HTR-8/SVneo (cell line): ENCODE measurements at regions not wholly inside any gene's neighbourhood (a gene's known extent, or its start where the extent isn't known, plus 50 kb on each side); places are given as distances from the start of the nearest gene placed in this dataset.
"Not testable (repeated sequence)": the region's sequence is repeated elsewhere in the genome, so short reads cannot be mapped to it uniquely, and the experiment has no call there.

Experiments
- DNase-seq: peaks from one replicate; pipeline ENCODE4 v3.0.0; 2011; ENCODE audit warnings: low spot score, mixed read lengths; ENCODE audit not compliant: insufficient read length
- FAIRE-seq: peaks from 2 replicates; lab custom pipeline; 2011; peaks lifted over from hg19 to GRCh38; lab: Jason Lieb, UNC

DNA sequence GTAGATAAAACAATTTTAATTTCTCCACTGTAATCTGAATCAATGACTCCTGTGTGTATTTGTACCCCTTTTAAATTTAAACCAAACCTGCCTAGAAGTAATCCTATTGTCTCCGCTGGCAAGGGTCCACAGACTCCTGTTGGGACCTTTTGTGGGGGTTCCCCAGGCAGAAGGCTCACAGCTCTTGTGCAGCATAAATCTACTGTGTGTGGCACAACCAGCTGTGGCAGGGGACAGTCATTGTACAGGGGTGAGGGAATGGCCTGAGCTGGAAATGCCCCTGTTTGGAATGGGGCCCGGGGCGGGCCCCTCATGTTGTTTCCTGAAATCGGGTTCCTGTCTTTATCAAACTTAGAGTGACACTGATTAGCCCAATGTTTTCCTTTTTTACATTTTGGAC is 318.2 kb upstream of the FAM98A start:
- FAIRE-seq: no peak
- no peak for DNase-seq

DNA sequence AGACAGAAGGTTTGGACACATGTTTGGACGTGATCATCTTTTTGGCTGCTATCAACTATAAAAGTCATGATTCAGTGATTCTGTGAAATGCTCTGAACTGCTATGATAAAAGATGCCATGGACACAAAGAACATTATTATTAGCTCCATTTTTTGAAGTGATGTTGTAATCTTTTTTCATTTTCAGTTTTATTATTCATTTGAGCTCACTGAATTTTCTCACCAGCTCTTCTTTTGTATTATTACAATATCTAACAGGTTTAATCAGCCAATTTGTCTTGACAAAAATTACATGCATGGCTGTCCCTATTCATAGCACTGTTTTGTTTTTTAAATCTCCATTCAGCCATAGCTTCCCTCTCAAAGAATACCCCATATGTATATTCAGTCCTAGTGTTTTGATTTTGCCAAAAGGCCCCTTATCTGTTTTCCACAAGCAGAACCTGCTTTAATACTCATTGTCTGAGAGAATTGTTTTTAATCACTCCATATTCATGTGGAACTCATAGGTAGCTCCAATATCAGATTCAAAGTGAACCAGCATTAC is 314.0 kb upstream of the FAM98A start:
- no peak for DNase-seq
- no peak for FAIRE-seq

DNA sequence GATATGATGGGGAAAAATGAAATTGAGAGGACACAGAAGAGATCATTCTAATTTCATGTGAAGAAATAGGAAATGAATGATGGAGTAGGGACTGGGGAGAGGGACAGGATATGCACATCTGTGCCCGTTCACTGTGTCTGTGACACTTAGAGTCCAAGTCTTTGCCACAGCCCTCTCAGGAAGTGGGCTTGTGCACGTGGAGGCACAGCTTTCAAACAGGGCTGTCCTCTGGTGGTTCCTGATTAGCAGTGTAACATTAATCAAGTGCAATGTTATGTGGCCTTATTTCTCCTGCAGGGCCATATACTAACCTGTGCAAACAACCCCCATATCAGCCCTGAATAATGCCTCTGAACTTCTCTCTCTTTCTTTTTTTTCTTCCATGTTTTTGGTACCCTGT is 312.2 kb upstream of the FAM98A start:
- FAIRE-seq: no peak
- DNase-seq: no peak

DNA sequence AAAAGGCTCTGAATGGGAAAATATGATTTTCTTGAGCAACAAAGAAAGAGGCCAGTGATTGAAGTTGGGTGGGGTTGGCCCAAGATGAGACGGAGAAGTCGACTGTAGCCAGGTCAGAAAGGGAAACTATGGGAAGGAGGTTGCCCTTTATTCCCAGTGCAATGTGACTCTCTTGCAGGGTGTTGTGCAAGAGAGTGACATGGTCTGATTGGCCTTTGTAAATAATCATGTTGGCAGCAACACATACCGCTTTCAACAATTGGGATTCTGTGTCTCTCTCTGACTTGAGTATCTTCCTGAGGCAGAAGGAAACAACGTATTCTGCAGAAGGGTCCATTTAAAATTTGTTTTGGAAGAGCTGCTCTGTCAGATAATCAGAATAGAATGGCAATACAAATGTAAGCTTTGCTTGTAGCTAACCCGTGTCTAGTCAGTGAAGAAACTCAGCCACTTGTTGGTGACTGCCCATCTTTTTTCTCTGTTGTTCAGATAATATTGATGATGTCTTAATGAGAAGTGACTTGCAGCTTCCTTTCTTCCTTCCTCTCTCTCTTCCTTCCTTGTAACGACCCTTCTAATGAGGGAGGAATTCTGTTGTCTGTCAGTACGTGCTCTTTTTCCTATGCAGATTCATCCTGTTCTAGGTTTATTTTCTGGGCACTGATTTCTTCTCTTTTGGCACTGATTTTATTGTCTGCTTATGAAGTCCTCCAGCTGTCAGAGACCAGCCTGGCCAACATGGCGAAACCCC is 311.0 kb upstream of the FAM98A start:
- FAIRE-seq (peak; percentile 16), DNase-seq (no peak)

DNA sequence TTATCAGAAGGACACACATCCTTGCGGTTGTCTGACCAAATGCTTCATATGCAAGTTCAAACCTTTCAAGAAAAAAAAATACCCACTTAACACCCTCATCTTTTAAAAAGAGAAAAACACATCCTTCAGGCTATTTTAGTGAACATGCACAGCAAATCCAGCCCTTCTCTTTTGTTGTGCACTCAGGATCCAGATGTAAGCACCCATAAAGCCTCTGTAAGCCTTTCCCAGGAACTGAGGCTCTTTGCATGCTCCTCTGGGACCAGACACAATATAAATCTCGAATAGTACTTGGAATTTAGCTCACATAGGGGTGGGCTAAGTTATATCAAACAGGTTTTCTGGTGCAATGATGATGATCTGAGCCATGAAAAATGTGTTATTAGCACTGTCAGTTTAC is 308.8 kb upstream of the FAM98A start:
- FAIRE-seq (no peak), DNase-seq (no peak)

DNA sequence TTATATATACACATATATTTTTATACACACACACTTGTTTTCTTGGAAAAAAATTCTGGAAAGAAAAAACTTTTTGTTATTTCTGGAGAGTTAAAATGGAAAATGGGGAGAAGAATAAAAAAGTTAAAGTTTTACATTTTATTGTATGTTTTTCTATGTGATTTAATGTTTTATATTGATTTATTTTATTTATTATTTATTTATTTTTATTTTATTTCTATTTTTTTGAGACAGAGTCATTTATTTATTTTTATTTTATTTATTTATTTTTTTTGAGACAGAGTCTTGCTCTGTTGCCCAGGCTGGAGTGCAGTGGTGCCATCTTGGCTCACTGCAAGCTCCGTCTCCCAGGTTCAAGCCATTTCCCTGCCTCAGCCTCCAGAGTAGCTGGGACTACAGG is 307.0 kb upstream of the FAM98A start:
- not testable (repeated sequence) for DNase-seq, FAIRE-seq

DNA sequence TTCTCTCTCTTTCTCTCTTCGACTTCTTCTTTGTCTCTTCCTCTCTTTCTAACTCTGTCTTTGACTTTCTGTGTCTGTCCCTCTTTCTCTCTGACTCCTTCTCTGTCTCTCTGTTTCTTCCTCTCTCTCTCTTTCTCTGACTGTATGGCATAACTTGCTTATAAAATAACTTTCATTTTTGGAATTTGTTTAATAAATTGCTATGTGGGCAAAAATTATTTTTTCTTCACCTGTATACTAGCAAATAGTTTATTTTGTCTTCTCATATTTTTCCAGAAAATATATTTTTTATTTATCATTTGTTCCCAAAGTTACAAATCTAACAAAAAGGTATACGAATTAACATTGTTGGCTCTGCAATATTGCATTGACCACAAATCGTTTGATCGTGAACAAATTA is 305.7 kb upstream of the FAM98A start:
- DNase-seq: no peak

DNA sequence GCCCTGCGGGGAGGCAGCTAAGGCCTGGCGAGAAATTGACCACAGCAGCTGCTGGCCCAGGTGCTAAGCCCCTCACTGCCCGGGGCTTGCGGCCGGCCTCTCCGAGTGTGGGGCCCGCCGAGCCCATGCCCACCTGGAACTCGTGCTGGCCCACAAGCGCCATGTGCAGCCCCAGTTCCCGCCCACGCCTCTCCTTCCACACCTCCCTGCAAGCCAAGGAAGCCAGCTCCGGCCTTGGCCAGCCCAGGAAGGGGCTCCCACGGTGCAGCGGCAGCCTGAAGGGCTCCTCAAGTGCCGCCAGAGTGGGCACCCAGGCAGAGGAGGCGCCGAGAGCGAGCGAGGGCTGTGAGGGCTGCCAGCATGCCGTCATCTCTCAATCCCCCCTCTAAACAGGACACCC is 304.6 kb upstream of the FAM98A start:
- no peak for FAIRE-seq
- DNase-seq: no peak

More for the DNA sequence above, 305.7 kb upstream of the FAM98A start:
- no peak for FAIRE-seq

DNA sequence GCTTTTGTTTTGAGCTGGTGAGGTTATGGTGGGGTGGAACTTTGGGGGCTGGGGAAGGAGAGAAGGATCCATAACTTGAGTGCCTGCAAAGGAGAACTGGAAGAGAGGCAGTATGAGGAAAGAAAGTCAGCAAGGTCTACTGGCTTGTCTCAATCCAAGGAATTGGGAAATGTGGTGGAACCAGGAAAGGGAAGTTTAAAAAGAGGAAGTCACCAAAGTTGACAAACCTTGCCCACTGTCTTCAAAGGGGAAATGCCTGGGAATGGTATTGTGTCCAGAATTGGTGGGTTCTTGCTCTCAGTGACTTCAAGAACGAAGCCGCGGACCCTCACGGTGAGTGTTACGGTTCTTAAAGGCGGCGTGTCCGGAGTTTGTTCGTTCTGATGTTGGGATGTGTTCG is 304.1 kb upstream of the FAM98A start:
- no peak for FAIRE-seq
- no peak for DNase-seq

DNA sequence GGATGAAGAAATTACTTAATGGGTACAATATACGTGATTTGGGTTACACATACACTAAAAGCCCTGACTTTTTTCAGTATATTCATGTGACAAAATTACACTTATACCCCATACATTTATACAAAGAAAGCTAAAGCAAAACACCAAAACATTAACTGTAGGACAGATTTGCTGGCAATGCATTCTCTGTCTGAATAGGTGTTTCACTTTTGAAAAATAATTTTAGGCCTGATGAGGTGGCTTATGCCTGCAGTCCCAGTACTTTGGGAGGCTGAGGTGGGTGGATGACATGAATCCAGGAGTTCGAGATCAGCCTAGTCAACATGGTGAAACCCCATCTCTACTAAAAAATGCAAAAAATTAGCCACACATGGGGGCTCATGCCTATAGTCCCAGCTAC is 301.5 kb upstream of the FAM98A start:
- DNase-seq (no peak), FAIRE-seq (no peak)

DNA sequence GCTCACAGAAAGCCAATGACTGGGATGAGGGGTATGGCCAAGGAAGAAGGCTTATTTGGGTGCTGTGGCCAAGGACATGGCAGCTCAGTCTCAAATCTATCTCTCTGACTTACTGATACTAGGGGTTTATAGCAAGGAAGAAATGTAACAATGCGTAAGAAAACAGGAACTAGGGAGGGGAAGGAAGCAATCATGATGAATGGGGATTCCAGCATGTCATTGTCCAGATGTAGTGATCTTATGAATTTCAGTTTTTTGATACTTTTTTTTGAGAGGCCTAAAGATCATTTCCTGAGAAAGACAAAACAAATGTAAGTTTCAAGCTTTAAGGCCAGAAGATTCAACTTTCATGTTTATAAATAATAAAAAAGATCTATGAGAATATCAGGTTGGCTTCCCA is 298.6 kb upstream of the FAM98A start:
- DNase-seq (no peak), FAIRE-seq (no peak)

DNA sequence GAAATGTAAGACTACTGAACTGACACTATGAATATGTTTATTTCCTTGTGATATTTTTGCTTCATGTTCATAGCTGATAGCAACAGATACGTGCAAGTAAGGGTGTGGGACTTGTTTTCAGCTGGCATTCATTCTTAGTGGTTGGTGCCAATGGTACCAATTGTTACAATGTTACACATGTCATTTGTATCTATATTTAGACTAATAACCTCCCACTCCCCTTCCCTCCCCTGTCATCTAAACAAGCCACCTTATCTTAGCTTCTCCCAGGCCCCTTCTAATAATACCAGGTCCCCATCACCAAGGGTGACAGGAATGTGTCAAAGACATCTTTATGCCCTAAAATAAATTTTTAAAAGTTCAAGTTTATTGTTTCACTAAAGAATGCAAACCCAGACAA is 294.7 kb upstream of the FAM98A start:
- FAIRE-seq: no peak
- no peak for DNase-seq

DNA sequence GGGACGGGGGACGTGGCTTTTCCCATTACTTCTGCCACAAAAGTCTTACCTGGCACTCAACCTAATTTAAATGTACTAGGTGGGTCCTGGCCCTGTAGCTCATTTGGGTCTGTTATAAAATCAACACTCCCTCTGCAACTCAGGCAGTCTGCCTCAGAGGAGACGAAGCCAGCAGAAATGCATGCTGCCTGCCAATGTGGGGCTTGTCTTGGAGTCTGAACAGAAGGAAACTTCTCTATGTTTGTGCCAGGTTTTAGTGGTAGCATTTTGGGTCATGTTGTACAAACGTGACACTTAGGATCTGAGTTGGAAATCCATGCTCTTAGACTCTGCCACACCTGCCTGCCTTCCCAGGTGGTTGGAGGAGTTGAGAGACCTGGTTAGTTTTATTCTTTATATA is 292.5 kb upstream of the FAM98A start:
- no peak for FAIRE-seq
- no peak for DNase-seq

DNA sequence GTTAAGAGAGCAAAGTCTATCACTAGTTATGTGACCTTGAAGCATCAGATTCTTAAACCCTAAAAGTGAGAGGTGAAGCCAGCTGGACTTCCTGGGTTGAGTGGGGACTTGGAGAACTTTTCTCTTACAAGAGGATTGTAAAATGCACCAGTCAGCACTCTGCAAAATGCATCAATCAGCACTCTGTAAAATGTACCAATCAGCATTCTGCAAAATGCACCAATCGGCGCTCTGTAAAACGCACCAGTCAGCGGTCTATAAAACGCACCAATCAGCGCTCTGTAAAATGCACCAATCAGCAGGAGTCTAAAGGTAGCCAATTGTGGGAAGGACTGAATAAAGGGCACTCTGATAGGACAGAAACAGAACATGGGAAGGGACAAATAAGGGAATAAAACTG is 291.6 kb upstream of the FAM98A start:
- FAIRE-seq: no peak
- no peak for DNase-seq

DNA sequence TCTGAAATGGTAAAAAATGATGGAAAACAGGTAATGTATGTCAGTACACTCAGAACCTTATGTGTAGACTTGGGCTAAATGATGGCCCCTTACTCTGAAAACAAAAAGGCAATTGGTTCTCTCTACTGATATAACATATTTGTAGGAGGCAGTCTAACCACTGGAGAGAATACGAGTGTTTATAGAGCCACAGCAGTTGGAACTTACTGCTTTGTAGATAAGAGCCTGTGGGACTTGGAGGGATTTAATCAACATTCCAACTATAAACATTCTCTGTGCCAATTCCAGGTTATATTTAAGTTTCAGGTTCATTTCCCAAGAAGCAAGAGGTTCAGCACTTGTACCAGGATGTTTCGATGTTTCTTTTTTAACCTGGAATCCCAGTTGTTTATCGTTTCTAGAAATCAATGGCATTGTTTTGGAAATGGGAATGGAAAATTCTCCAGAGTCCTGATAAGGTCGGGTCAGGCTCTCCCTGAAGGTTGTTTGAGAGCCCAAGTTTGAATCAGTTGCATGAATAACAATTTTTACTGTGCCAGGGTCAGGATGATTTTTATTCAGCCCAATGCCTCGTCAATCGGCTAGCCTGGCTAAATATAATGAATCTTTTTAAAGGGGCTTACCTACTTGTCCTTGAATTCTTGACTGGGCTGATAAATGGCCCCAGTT is 278.4 kb upstream of the FAM98A start:
- no peak for DNase-seq
- FAIRE-seq: no peak

DNA sequence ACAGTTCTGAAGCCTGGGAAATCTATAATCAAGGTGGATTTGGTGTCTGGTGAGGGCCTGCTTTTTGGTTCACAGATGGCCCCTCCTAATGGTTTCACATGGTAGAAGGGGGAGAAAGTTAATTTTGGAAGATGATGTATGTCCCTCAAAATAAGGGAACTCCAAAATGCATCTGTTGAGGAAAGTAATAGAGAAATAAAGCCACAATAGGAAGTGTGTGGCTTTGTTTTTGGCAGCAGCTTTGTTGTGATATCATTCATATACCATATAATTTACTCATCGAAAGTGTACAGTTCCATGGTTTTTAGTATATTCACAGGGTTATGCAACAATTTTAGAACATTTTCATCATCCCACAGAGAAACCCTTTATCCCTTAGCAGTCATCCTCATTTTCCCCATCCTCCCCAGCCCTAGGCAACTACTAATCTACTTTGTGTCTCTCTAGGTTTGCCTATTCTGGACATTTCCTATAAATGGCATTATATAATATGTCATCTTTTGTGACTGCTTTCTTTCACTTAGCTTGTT is 274.0 kb upstream of the FAM98A start:
- no peak for FAIRE-seq

DNA sequence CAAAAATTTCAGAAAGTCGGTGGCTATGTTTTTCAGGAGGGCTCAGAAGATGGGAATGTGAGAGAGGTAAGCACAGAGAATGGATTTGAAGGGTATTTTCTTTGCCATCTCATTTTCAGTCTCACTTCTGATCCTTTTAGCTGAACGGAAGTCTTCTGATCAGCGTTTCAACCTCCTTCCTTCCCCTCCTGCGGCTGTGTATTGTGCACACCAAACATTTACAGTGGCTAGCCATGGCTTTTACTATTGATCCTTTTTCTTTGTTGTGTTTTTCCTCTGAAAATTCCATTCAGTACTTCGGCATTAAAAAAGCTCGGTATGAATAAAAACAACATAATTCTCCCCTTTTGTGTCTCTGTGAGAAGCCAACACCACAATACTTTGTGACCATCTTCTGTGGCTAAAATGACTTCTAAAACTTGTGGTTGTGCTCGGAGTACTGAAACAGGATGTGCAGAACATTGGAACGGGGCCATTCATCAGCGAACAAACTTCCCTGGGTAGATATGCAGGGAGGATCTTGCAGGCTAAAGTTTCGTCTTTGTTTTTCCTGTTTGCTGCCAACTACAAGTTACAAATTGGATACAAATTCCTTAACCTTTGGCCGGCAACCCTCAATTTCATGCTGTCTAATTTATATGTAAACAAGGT is 260.8 kb upstream of the FAM98A start:
- FAIRE-seq: no peak
- no peak for DNase-seq

More for the DNA sequence above, 274.0 kb upstream of the FAM98A start:
- no peak for DNase-seq

DNA sequence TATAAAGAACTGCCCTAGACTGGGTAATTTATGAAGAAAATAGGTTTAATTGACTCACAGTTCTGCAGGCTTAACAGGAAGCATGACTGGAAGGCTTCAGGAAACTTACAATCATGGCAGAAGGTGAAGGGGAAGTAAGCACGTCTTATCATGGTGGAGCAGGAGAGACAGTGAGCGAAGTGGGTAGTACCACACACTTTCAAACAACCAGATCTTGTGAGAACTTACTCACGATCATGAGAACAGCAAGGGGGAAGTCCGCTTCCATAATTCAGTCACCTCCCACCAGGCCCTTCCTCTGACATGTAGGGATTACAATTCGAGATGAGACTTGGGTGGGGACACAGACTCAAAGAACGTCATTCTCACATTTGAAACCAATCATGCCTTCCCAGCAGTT is 260.1 kb upstream of the FAM98A start:
- FAIRE-seq: no peak
- DNase-seq: no peak

DNA sequence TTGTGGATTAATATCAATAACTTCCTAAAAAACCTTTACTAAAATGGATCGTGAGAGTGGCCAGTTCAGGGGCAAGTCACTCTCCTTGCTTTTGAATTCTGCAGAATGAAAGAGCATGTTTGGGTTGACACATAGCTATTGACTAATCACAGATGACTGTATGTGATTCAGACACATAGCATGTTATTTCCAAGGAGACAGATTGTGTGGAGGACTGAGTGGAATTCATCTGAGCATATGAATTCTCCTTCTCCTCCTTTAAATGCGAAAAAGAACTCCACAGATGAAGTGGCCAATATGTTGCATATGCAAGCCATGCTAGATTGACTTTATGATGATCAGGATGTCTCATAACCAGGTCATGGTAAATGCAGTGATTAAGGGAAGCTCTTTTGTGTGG is 249.4 kb upstream of the FAM98A start:
- FAIRE-seq (no peak), DNase-seq (peak; percentile 14)

DNA sequence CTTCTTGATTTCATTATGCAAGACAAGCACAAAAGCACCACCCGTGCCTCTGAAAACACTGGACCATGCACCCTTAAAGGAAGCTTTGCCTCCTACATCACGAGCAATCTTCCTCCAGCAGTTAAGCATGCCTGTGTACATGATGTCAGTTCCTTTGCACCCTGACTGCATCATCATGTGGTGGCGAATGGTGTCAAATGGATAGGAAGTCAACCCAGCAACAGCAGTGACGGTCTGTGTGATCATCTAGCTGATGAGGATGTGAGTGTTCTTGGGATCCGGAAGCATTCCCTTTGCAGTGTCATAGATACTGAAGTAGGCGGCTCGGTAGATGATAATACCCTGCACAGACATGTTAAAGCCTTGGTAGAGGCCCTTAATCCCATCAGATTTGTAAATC is 240.7 kb upstream of the FAM98A start:
- peak; percentile 93 for FAIRE-seq
- DNase-seq: no peak

DNA sequence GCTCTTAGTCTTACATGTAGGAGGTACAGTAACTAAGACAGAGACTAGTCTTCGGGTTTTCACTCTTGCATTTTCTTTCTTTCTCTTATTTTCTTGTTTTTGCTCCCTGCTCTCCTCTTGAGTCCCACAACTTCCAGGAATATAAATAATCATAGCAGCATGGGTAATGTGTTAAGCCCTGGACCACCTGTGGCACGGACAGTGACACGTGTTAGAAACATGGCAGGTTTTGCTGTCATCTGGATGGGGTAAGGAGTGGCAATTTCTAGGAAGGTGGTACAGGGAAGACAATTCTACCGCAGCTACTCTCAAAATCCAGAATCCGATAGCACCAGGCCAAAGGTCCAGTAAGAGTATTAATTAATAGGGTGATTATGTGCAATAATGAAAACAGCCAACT is 237.5 kb upstream of the FAM98A start:
- DNase-seq (no peak), FAIRE-seq (no peak)
